ENCODE measurements at regions not wholly inside any gene's neighbourhood (a gene's known extent, or its start where the extent isn't known, plus 50 kb on each side); places are given as distances from the start of the nearest gene placed in this dataset.
"Not testable (repeated sequence)": the region's sequence is repeated elsewhere in the genome, so short reads cannot be mapped to it uniquely, and the experiment has no call there.

- no peak for DNase-seq
These were observed 633.1 kb upstream of the CHRM3 start for GRCh38 chr1:238753252-238753651.

GRCh38 chr1:238752327-238752726, 634.0 kb upstream of the CHRM3 start:
- DNase-seq, result no peak

GRCh38 chr1:238745069-238745468, 641.3 kb upstream of the CHRM3 start:
- DNase-seq, result no peak

GRCh38 chr1:238738892-238739291, 647.5 kb upstream of the CHRM3 start:
- DNase-seq, result peak; percentile 22

GRCh38 chr1:238727670-238728069, 658.7 kb upstream of the CHRM3 start:
- DNase-seq, result no peak

GRCh38 chr1:238722812-238723211, 663.6 kb upstream of the CHRM3 start:
- DNase-seq, result no peak

DNA sequence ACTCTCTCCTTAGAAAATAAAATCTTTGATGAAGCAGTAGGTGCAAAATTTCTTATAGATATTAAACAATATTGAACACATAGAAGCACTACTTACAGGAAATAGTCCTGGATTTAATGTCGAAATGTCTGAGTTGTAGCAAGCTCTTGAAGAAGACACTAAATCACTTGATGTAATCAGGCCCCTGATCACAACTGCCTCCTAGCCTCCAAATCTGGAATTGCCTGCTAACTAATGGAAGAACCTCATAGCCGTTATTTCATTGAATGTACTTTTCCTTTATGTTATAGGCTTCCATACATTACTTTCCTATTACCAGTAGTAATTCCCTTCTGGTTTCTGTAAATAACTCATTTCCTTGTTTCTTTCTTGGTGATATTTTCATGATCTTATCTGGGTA, 675.7 kb upstream of the CHRM3 start:
- DNase-seq, result no peak

- no peak for DNase-seq
These were observed 685.3 kb upstream of the CHRM3 start for GRCh38 chr1:238701024-238701423.

DNA sequence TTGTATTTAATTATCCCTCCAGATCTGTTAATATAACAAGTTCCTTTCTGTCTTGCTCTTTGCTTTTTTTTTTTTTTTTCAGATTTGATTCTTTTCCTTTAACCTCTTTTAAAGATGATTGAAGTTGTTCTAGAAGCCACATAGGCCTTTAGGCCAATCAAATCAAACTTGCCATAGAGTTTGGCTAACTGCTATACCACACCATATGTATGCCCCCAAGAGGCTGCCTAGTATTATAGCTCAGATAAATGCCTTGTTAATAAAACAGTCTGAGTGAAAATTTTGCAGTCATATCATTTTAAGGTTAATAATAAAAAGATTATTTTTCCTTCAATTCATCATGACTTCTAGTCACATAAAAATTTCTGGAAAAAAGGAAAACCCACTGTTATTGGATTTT, 696.0 kb upstream of the CHRM3 start:
- no peak for DNase-seq

DNA sequence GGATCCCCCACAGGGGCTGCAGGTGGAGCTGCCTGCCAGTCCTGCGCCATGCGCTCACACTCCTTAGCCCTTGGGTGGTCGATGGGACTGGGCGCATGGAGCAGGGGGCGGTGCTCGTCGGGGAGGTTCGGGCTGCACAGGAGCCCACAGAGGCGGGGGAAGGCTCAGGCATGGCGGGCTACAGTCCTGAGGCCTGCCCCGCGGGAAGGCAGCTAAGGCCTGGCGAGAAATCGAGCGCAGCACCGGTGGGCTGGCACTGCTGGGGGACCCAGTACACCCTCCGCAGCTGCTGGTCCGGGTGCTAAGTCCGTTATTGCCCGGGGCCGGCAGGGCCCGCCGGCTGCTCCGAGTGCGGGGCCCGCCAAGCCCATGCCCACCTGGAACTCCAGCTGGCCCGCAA, 701.8 kb upstream of the CHRM3 start:
- DNase-seq, result not testable (repeated sequence)

GRCh38 chr1:238681451-238681850, 704.9 kb upstream of the CHRM3 start:
- DNase-seq, result no peak

GRCh38 chr1:238681021-238681420, 705.3 kb upstream of the CHRM3 start:
- DNase-seq, result no peak

DNA sequence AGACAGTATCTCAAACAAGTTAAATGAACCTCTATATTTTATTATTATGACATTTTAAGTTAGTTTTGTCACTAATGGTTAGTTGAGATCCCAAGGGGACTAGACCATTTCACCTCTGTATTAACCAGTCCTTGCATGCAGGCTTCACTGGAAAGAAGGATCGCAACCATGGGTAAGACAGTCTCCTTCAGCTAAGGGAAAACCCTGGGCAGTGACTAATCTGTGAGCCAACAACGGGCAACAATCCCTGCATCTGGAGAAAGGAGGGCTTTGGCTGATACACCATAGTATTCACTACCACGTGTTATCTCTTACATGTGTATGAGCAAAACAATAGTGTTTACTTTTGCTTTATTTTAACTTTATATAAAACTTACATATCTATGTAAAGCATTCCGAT, 708.8 kb upstream of the CHRM3 start:
- DNase-seq, result no peak

DNA sequence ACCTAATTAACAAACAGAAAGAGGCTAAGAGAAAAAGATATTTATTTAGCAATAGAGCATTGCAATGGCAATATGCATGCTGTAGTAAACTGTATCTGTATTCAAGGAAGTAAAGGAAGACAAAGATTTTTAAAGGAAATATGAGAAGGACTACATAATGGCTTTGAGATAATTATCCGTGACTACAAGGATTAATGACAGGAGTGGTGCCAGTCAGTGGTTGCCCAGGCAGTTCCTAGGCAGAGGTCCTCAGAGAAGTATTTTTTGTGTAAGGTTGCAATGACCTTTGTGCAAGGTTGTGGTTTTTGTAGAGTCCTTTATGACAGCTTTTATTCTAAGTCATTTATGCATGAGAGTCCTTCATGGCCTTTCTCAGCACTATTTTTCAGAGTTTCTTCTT, 711.1 kb upstream of the CHRM3 start:
- DNase-seq, result peak; percentile 12

DNA sequence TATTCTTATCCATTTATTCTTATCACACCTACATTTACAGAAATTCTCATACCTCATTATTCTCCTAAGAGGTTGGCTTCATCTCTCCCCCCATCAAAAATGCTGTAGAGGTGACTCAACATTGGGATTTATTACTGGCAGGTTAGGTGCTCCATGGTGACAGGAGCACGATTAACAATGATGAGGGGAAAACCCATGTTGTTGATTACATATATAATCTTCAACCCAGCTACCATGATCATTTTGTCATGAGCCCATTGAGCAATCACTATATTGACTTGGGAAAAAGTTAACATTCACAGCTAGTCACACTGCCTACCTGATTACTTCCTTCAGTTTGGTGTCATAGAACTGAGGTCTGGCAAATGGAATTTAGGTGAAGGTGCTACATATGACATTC, 712.1 kb upstream of the CHRM3 start:
- DNase-seq, result no peak

- no peak for DNase-seq
These were observed 712.8 kb upstream of the CHRM3 start for GRCh38 chr1:238673561-238673960.

GRCh38 chr1:238672806-238673205, 713.6 kb upstream of the CHRM3 start:
- DNase-seq, result no peak

DNA sequence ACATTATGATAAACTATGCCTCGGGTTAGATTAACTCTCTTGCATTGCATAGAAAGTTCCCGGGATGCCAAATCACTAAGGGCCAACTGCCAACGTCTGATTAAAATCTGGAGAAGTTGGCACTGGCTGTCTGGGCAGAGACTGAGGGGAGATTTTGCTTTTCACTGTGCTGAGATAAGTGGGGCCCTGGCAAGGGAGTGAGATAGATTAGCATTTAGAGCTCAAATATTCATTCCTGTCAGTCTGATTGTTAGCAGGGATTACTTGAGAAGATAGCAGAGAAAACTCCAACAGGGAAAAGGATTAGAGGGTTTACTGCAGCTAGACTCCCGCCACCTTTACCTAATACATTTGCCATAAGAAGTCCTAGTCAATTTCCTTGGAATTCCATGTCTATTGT, 714.1 kb upstream of the CHRM3 start:
- no peak for DNase-seq

DNA sequence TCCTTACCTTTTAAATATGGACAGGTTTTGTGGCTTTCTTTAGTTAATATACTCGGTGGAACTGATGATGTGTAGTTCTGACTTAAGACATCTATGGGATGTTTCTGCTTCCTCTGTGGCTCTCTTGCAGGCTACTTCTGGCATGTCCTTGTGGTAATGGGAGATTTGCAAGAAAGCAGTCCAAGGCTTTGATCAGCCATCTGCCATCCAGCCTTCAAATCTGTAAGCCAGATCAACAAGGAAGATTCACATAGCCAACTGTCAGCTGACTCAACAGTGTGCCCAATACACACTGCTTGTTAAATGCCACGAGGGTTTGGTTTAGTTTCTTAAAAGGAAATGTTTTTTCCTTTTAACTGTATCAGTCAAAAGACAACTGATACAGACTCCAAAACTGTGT, 722.2 kb upstream of the CHRM3 start:
- DNase-seq, result no peak

DNA sequence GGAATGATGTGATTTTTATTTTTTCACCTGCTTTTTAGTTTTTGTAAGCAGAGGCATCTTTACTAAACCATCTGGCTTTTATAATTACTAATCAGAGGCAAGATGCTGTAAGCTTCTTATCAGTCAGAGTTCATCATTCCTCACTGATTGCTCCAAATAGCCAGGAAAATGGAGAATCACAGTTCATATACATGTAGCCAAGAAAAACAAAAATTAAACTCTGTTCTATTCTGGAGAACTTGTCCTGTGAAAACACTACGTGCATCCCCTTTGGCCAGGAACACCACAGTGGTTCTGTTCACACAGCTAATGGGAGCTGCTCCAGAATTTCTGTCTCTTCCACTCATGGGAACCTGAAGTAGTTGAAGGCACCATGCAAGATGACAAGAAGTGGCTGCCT, 725.5 kb upstream of the CHRM3 start:
- DNase-seq, result no peak

GRCh38 chr1:238658763-238659162, 727.6 kb upstream of the CHRM3 start:
- DNase-seq, result no peak

DNA sequence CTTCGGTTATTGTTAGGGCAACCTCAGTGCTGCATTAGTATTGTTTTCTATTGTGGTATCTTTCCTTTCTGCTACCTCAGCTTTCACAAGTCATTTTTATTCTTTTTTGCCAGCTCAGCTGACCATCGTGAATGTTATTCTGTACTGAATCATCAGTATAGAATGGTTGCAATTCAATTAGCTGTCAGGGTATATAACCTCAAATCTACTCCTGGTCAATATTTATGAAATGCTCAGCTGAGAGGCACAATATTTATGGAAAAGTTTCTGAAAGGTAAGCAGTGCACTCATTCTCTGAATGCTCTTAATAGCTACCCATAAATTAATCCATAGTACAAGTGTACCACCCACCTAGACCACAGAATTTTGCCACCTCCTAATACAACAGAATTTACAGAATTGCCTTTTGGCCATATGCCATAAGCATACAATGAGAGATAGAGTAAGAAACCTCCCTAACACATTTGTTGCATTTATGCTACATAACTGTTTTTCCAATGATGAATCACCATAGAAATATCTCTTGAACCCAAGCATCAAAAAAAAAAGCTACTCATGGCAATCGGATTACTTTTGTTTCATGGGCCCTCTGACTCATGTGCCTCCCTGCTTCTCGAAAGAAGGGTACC, 732.6 kb upstream of the CHRM3 start:
- no peak for DNase-seq

DNA sequence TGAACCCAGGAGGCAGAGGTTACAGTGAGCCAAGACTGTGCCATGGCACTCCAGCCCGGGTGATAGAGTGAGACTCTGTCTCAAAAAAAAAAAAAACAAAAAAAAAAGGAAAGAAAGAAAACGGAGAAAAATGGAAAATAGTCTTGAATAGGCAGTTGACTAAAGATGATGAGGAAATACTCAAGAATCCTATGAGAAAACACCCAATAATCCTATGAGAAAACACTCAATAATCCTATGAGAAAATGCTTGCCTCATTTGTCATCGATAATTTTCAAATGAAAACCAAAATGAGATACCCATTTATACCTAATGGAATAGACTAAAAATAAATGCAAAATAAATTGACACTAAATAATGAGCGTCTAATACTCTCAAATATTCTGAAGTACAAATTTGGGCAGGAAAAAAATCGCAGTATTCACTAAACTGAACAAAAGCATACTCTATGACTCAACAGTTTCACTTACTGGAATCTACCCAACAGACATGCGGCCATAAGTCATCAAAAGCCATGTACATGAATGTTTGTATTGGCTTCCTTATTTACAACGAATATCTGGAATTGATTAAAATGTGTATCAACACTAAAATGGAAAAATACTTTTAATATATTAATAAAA, 733.9 kb upstream of the CHRM3 start:
- DNase-seq, result no peak

GRCh38 chr1:238649200-238649599, 737.2 kb upstream of the CHRM3 start:
- no peak for DNase-seq

GRCh38 chr1:238648751-238649150, 737.6 kb upstream of the CHRM3 start:
- no peak for DNase-seq
